HTR-8/SVneo (cell line): ENCODE measurements at regions not wholly inside any gene's neighbourhood (a gene's known extent, or its start where the extent isn't known, plus 50 kb on each side); places are given as distances from the start of the nearest gene placed in this dataset.
"Not testable (repeated sequence)": the region's sequence is repeated elsewhere in the genome, so short reads cannot be mapped to it uniquely, and the experiment has no call there.

Source experiments
- DNase-seq: peaks from one replicate; pipeline ENCODE4 v3.0.0; 2011; ENCODE audit warnings: low spot score, mixed read lengths; ENCODE audit not compliant: insufficient read length
- FAIRE-seq: peaks from 2 replicates; lab custom pipeline; 2011; peaks lifted over from hg19 to GRCh38; lab: Jason Lieb, UNC

DNA sequence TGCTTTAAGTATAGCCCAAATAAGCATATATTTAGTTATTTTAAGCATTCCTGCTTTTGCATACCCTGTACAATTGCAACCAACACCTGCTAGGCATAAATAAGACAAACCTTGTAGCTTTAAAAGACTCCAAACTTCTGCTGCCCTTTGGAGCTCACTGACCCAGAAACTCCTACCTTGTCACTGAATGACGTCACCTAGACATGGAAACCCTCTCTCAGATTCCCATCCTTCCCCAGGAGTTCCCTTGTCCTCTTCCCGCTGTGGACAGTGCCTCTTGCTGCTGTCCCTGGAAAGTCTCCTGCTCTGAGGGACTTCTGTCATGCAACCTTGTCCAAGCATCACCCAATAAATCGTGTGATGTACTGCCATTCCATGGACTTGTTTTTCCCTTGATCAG lies 507.2 kb downstream of the GRXCR1 start:
- no peak for DNase-seq
- FAIRE-seq: no peak

DNA sequence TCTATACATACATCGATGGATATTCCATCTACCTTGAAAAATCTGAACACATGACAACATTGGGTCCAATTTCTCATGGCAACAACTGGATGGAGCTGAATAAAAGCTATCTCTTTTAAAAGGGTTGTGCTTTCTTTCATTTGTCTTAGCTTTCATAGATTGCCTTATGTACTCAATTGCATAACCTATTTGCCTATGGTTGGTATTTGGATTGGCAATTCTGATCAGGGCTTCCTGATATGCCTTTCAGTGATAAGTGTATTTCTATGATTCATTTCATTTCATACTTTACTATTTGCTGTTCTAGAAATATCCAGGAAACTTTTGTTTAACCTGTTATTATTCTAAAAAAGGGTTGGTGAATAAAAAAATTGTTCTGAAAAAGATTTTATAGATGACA lies 509.9 kb downstream of the GRXCR1 start:
- FAIRE-seq (no peak), DNase-seq (no peak)

DNA sequence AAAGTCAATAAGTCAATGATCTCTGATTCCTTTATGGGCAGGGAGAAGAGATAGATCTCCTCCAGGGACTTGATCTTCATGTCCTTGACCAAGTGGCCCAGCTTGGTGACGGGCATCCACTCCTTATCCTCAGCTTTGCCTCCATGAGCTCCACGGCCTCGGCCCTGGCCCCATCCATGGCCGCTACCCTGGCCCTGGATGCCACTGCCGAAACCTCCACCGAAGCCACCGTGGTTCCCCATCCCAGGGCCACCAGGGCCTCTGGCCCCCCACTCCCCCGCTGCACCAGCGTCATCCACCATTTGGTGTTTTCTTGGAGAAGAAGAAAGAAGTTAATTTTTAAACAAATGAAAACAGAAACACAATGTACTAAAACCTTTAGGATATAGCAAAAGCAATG lies 518.1 kb downstream of the GRXCR1 start:
- DNase-seq: no peak
- FAIRE-seq: no peak

GRCh38 chr4:43411226-43411625 lies 518.7 kb downstream of the GRXCR1 start:
- FAIRE-seq (no peak), DNase-seq (no peak)

DNA sequence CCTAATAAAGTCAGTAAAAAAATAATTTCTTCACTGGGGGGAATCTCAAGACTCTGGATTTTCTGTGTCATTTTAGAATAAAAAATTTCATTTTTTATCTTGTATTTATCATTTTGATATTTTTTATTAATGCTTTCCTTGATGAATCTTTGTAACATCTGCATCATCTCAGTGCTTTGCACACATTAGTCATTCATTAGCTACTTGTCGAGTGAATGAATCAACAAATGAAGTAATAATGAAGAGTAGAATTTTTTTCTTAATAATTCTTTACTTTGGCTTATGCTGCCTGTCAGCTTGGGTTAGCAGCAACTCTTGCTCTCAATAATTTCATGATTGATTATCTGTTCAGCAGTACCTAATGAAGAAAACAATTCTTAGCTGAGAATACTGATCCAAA lies 530.8 kb downstream of the GRXCR1 start:
- DNase-seq: no peak
- no peak for FAIRE-seq

- no peak for FAIRE-seq
Observed at GRCh38 chr4:43425206-43425605, 532.7 kb downstream of the GRXCR1 start.

DNA sequence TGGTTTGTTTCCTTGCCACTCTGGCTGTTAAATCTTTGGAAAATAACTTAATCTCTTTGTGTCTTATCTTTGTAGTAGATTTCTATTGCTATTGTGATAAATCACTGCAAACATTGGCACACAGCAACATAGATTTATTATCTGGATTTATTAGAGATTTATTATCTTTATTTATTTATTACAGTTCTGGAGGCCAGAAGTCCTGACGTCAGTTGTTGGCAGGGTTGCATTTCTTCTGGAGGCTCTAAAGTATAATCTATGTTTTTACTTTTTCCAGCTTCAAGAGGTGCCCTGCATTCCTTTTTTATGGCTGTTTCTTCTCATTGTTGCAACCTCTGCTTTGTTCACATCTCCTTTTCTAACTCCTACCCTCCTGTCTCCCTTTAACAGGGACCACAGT lies 542.8 kb downstream of the GRXCR1 start:
- no peak for FAIRE-seq

More at GRCh38 chr4:43425206-43425605, 532.7 kb downstream of the GRXCR1 start:
- no peak for DNase-seq

DNA sequence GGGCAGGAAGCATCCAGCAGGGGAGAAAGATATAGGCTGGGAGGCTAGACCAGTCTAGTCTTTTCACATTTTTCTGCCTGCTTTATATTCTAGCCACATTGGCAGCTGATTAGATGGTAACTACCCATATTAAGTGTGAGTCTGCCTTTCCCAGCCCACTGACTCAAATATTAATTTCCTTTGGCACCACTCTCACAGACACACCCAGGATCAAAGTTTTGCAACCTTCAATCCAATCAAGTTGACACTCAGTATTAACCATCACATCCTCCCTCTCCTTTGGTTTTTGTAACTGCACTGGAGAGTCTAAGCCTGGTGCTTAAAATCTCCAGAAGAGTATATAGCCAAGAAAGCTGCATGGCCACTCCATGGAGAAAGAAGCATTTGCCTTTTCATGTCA lies 560.4 kb downstream of the GRXCR1 start:
- DNase-seq (no peak), FAIRE-seq (no peak)

More for the DNA sequence above, 542.8 kb downstream of the GRXCR1 start:
- no peak for DNase-seq

DNA sequence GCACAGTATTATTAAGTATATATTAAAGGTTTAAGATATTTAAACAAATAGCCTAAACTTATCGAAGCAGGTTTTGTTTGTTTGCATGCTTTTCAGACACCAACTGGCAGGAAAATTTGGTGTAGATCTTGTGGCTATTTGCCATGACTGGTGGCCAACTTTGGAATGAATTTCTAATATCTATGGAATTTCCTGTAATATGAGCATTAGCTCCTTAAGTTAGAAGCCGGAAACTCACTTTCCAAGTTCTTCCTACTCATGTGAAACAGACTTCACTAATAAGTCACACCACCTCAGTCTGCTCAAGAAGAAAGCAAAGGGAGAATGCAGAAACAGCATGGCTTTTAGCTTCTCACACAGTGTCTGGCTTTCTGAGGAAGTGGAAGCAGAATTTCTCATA lies 563.9 kb downstream of the GRXCR1 start:
- FAIRE-seq (no peak), DNase-seq (peak; percentile 6)

GRCh38 chr4:43457866-43458265 lies 565.4 kb downstream of the GRXCR1 start:
- FAIRE-seq (no peak), DNase-seq (peak; percentile 10)

DNA sequence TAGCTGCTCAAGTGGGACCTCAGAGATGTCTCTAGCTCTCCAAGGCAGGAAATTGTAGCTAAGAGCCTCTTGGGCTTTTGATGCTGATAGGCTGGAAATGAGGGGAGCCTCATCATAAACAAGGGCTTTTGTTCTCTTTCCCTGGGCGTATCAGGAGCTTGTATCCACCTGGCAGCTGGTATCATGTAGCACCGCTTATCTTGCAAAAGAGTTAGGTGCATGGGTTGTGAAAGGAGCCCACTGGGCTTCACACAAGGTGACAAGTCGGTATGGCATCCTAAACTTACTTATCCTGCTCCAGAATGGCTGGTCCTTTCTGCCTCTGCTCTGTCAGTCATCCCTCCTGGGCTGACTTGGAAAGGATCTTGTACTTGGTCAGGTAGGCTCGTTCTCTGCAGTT lies 565.8 kb downstream of the GRXCR1 start:
- FAIRE-seq: no peak
- no peak for DNase-seq

DNA sequence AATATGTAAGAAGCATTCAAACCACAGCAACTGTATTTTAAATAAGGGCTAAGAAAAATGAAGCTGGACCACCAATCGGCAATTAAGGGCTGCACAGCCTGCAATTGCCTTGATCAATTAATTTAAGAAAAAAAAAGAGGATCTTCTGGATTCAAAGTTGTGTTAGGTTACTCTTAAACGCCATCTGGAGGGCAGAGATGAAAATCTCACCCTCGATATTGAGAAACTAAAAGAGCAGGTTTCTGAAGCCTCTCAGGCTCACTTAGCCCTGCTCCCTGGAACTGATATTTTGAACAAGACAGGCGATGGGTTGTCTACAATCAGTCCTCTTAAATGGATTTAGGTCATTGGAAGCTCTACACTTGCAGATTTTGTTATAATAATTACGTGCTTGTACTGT lies 579.4 kb downstream of the GRXCR1 start:
- DNase-seq: no peak
- no peak for FAIRE-seq

DNA sequence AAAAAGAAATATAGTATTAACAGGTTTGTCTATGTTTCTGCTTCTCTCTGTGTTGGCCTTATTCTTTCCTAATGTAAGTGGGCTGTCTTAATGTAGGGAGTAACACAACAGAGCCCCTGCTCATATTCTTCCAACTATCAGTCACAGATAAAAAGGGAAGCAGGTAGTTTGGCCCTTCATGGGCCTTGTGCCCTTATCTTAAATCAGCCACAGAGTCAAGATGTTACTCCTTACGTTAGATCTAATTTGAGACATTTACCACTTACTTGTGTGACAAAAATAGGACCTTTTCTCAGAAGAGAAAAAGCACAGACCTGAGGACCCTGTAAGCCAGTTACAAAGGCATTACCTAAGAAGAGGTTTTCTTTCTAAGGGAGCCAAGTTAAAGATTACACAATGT lies 589.0 kb downstream of the GRXCR1 start:
- FAIRE-seq: no peak
- DNase-seq: no peak

- no peak for DNase-seq
- FAIRE-seq: no peak
Observed at GRCh38 chr4:43485196-43485595, 592.7 kb downstream of the GRXCR1 start.

- FAIRE-seq (no peak), DNase-seq (no peak)
Observed at GRCh38 chr4:43496188-43496587, 603.7 kb downstream of the GRXCR1 start.

GRCh38 chr4:43496602-43497001 lies 604.1 kb downstream of the GRXCR1 start:
- FAIRE-seq: no peak
- no peak for DNase-seq

- not testable (repeated sequence) for FAIRE-seq, DNase-seq
Observed at GRCh38 chr4:43505823-43506222, 613.3 kb downstream of the GRXCR1 start.

- DNase-seq: no peak
- FAIRE-seq: no peak
Observed at GRCh38 chr4:43512253-43512652, 619.7 kb downstream of the GRXCR1 start.

DNA sequence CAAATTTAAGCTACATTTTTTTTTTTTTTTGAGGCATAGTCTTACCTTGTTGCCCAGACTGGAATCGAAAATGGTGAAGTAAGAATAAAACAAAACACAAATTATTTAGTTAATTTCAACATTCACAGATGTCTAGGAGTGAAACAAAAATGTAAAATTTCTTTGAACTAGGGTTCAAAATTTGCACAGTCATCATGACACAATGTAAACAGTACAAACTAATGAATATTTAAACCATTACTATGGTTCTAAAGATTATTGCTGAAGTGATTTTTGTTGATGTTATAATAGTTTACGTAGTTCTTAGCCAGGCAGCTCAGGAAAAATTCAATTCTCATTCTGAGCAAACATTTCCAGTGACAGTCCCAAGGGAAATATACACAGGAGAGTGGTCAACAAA lies 633.1 kb downstream of the GRXCR1 start:
- no peak for FAIRE-seq
- DNase-seq: no peak

DNA sequence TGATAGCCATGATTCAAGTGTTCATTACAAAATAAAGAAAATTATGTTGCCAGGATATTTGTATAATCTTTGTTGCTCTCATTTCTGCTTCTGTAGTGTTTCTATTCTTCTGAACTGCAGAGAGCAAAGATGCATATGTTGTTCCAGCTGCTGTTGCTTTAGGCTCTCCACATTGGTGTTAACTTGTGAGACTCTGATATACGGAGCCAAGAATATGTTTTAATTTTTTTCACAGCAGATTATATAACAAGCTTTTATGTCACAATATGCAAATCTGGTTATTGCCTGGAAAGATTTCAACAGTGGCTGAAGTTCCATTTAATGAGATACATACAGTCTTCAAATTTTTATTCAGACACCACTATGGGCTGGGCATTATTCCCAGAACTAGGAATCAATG lies 655.0 kb downstream of the GRXCR1 start:
- FAIRE-seq: no peak
- DNase-seq: no peak

DNA sequence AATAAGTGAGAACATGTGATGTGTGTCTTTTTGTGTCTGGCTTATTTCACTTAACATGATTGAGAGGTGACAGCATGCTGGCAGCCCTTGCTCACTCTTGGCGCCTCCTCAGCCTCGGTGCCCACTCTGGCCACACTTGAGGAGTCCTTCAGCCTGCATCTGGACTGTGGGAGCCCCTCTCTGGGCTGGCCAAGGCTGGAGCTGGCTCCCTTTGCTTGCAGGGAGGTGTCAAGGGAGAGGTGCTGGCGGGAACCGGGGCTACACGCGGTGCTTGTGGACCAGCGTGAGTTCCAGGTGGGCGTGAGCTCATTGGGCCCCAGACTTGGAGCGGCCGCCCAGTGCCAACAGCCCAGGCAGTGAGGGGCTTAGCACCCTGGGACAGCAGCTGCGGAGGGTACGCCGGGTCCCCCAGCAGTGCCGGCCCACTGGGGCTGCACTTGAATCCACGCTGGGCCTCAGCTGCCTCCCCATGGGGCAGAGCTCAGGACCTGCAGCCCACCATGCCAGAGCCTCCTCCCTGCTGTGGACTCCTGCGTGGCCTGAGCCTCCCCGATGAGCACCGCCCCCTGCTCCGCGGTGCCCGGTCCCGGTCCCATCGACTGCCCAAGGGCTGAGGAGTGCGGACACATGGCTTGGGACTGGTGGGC lies 658.6 kb downstream of the GRXCR1 start:
- DNase-seq: no peak
- no peak for FAIRE-seq

- FAIRE-seq: no peak
Observed at GRCh38 chr4:43556262-43556661, 663.7 kb downstream of the GRXCR1 start.

GRCh38 chr4:43560047-43560446 lies 667.5 kb downstream of the GRXCR1 start:
- no peak for FAIRE-seq

More at GRCh38 chr4:43556262-43556661, 663.7 kb downstream of the GRXCR1 start:
- no peak for DNase-seq

More at GRCh38 chr4:43560047-43560446, 667.5 kb downstream of the GRXCR1 start:
- DNase-seq: no peak
